H1 (cell line): ENCODE measurements at regions not wholly inside any gene's neighbourhood (a gene's known extent, or its start where the extent isn't known, plus 50 kb on each side); places are given as distances from the start of the nearest gene placed in this dataset.

Experiments
- CTCF ChIA-PET: fragments of 300-600 bp; sonication (Branson Sonifier 250); formaldehyde crosslinking; loops from one replicate; lab custom pipeline; 2021; ENCODE audit not compliant: partially characterized antibody; lab: Charles Lee
- POLR2A ChIA-PET: fragments of 300-600 bp; sonication (Branson Sonifier 250); formaldehyde crosslinking; loops from one replicate; lab custom pipeline; 2021; ENCODE audit warnings: inconsistent platforms; ENCODE audit not compliant: partially characterized antibody; lab: Charles Lee
- DNase-seq, 2 experiments: peaks; one replicate each; pipeline versions ENCODE4 v3.0.0 to v3.0.0-alpha.2; 2010 to 2022; ENCODE audit warnings: low spot score in 2 of 2, low read depth in 1 of 2, mixed read lengths in 1 of 2
- FAIRE-seq: peaks from 2 replicates; lab custom pipeline; 2011; peaks lifted over from hg19 to GRCh38; lab: Jason Lieb, UNC
- H2AFZ ChIP-seq: 2 replicates; pipeline ENCODE4 v1.8.1; 2012; ENCODE audit warnings: low read length, inconsistent platforms
- H2AK5ac ChIP-seq: 2 replicates; pipeline ENCODE4 v1.6.1; 2013; ENCODE audit warnings: low read depth, low read length
- H2BK120ac ChIP-seq: replicated peaks from 2 replicates; pipeline ENCODE3; 2013; ENCODE audit warnings: low read depth, low read length, inconsistent platforms
- H2BK12ac ChIP-seq: 2 replicates; pipeline ENCODE4 v1.6.1; 2013; ENCODE audit warnings: low read depth, low read length
- H2BK15ac ChIP-seq: 2 replicates; pipeline ENCODE4 v1.6.1; 2013; ENCODE audit warnings: low read length
- H2BK20ac ChIP-seq: 2 replicates; pipeline ENCODE4 v1.6.1; 2013; ENCODE audit warnings: low read length
- H2BK5ac ChIP-seq: 2 replicates; pipeline ENCODE4 v1.6.1; 2013; ENCODE audit warnings: low read depth, low read length
- H3K14ac ChIP-seq: 2 replicates; pipeline ENCODE4 v1.6.1; 2013; ENCODE audit warnings: inconsistent platforms; ENCODE audit not compliant: insufficient read length
- H3K18ac ChIP-seq: 2 replicates; pipeline ENCODE4 v1.6.1; 2013; ENCODE audit warnings: low read length; ENCODE audit errors: extremely low read depth
- H3K23ac ChIP-seq: 2 replicates; pipeline ENCODE4 v1.6.1; 2013; ENCODE audit warnings: inconsistent platforms; ENCODE audit not compliant: insufficient read length
- H3K23me2 ChIP-seq: 2 replicates; pipeline ENCODE4 v1.6.1; 2013; ENCODE audit warnings: low read depth, low read length
- H3K27ac ChIP-seq: 2 replicates; pipeline ENCODE4 v1.6.1; 2011; ENCODE audit warnings: low read depth, low read length, inconsistent platforms
- H3K27me3 ChIP-seq, 4 experiments: replicated peaks in 1 of 4; 1 replicate in 1 of 4; 2 replicates in 3 of 4; pipeline versions ENCODE4 v1.6.1 to v1.8.1; 2011 to 2013; ENCODE audit warnings: low read length in 3 of 4, mild to moderate bottlenecking in 3 of 4, inconsistent platforms in 2 of 4, mixed read lengths in 2 of 4, moderate library complexity in 1 of 4; ENCODE audit not compliant: control insufficient read depth in 3 of 4, insufficient read depth in 3 of 4; ENCODE audit errors: extremely low read depth in 1 of 4
- H3K36me3 ChIP-seq, 4 experiments: 2 replicates each; pipeline versions ENCODE4 v1.6.1 to v1.8.1; 2011 to 2013; ENCODE audit warnings: mild to moderate bottlenecking in 4 of 4, low read length in 3 of 4, moderate library complexity in 2 of 4, control low read depth in 1 of 4, inconsistent platforms in 1 of 4; ENCODE audit not compliant: insufficient read depth in 4 of 4, control insufficient read depth in 2 of 4
- H3K4ac ChIP-seq: replicated peaks from 2 replicates; pipeline ENCODE3; 2013; ENCODE audit warnings: low read length, low read depth, mixed read lengths, inconsistent platforms; ENCODE audit not compliant: insufficient read length
- H3K4me1 ChIP-seq, 4 experiments: replicated peaks in 1 of 4; 1 replicate in 1 of 4; 2 replicates in 3 of 4; pipeline versions ENCODE4 v1.6.1 to v1.8.1; 2011 to 2013; ENCODE audit warnings: low read length in 3 of 4, inconsistent platforms in 2 of 4, mixed read lengths in 1 of 4; ENCODE audit not compliant: insufficient read depth in 4 of 4, control insufficient read depth in 3 of 4
- H3K4me2 ChIP-seq, 2 experiments: 2 replicates each; pipeline versions ENCODE4 v1.6.1 to v1.8.1; 2011 to 2013; ENCODE audit warnings: low read depth in 2 of 2, low read length in 2 of 2, control low read depth in 1 of 2, inconsistent platforms in 1 of 2, mild to moderate bottlenecking in 1 of 2; ENCODE audit not compliant: insufficient read depth in 1 of 2
- H3K4me3 ChIP-seq, 4 experiments: fragments of 200-600, 300-600 bp in 1 of 4; sonication (generic), shearing (Covaris generic), sonication (Bioruptor Twin) in 1 of 4; 2 replicates each; pipeline versions ENCODE4 v1.5.1 to v1.8.1; 2011 to 2016; ENCODE audit warnings: low read length in 4 of 4, low read depth in 3 of 4, control low read depth in 2 of 4, inconsistent platforms in 2 of 4, mild to moderate bottlenecking in 2 of 4, mixed read lengths in 1 of 4, moderate library complexity in 1 of 4; ENCODE audit not compliant: insufficient read depth in 2 of 4; ENCODE audit errors: extremely low read depth in 1 of 4
- H3K56ac ChIP-seq: replicated peaks from 2 replicates; pipeline ENCODE3; 2013; ENCODE audit warnings: low read depth, mild to moderate bottlenecking, mixed read lengths, low read length, inconsistent platforms; ENCODE audit not compliant: insufficient read length
- H3K79me1 ChIP-seq: 2 replicates; pipeline ENCODE4 v1.6.1; 2013; ENCODE audit warnings: low read depth, low read length, control low read depth
- H3K79me2 ChIP-seq, 2 experiments: 2 replicates each; pipeline versions ENCODE4 v1.6.1 to v1.8.1; 2012 to 2013; ENCODE audit warnings: low read length in 2 of 2, mild to moderate bottlenecking in 2 of 2, inconsistent platforms in 1 of 2; ENCODE audit not compliant: insufficient read depth in 2 of 2, control insufficient read depth in 1 of 2
- H3K9ac ChIP-seq, 4 experiments: replicated peaks in 1 of 4; 1 replicate in 1 of 4; 2 replicates in 3 of 4; pipeline versions ENCODE4 v1.6.1 to v1.8.1; 2011 to 2013; ENCODE audit warnings: low read depth in 3 of 4, low read length in 3 of 4, control low read depth in 2 of 4, mild to moderate bottlenecking in 2 of 4, moderate library complexity in 2 of 4, inconsistent platforms in 1 of 4; ENCODE audit errors: extremely low read depth in 1 of 4
- H3K9me3 ChIP-seq, 2 experiments: 2 replicates each; pipeline versions ENCODE4 v1.6.1 to v1.8.1; 2012 to 2013; ENCODE audit warnings: mild to moderate bottlenecking in 2 of 2, moderate library complexity in 2 of 2, control low read depth in 1 of 2, inconsistent platforms in 1 of 2, low read depth in 1 of 2, low read length in 1 of 2, mixed read lengths in 1 of 2; ENCODE audit not compliant: insufficient read depth in 2 of 2
- H4K20me1 ChIP-seq, 2 experiments: replicated peaks in 1 of 2; 2 replicates each; pipeline versions ENCODE3 to v1.8.1; 2011 to 2013; ENCODE audit warnings: inconsistent platforms in 2 of 2, low read length in 2 of 2, mild to moderate bottlenecking in 1 of 2; ENCODE audit not compliant: insufficient read depth in 2 of 2, control insufficient read depth in 1 of 2
- H4K5ac ChIP-seq: 2 replicates; pipeline ENCODE4 v1.6.1; 2013; ENCODE audit warnings: low read length, low read depth, mixed read lengths, inconsistent platforms; ENCODE audit not compliant: insufficient read length
- H4K8ac ChIP-seq: 2 replicates; pipeline ENCODE4 v1.8.0; 2013; ENCODE audit warnings: mild to moderate bottlenecking, moderate library complexity, low read length, inconsistent platforms; ENCODE audit not compliant: insufficient read depth; ENCODE audit errors: extremely low read depth
- H4K91ac ChIP-seq: replicated peaks from 2 replicates; pipeline ENCODE3; 2013; ENCODE audit warnings: low read length, mixed read lengths, inconsistent platforms; ENCODE audit not compliant: insufficient read length
- SIRT6 ChIP-seq: IDR thresholded peaks from one replicate; pipeline ENCODE4 v1.7.1; 2012; ENCODE audit warnings: low read length, inconsistent platforms
- YY1 ChIP-seq: IDR thresholded peaks from 2 replicates; pipeline ENCODE4 v1.6.1; 2011; ENCODE audit warnings: low read depth, mild to moderate bottlenecking, low read length
- WGBS, 2 experiments: shearing (Covaris generic) in 1 of 2; methylation state at CpG; one replicate each; pipeline versions ENCODE4 v1.1.6 to v1.1.7; 2013 to 2015; ENCODE audit warnings: low lambda C conversion rate in 2 of 2, mixed read lengths in 2 of 2, inconsistent platforms in 1 of 2, low coverage in 1 of 2, missing lambda C conversion rate in 1 of 2; ENCODE audit not compliant: insufficient replicate concordance in 2 of 2, insufficient coverage in 1 of 2, insufficient read length in 1 of 2; ENCODE audit errors: extremely low coverage in 1 of 2, missing lambda C conversion rate in 1 of 2; 5-methylcytosine and 5-hydroxymethylcytosine counted together

- TF ChIP-seq SIRT6: no peak
- peak; percentile 48; the same call in 1 of the 2 replicates for TF ChIP-seq YY1
- H2BK12ac ChIP-seq: no peak overlapping the region; the same call in 1 of the 2 replicates
- no peak overlapping the region for H4K5ac ChIP-seq
- H2AK5ac ChIP-seq: no peak overlapping the region
- H3K79me1 ChIP-seq: no peaks in the 10 kb centered on the region
- no peaks in the 10 kb centered on the region for H3K9me3 ChIP-seq
- H2BK20ac ChIP-seq: no peak overlapping the region
- H2BK15ac ChIP-seq: no peak overlapping the region
- no peaks in the 10 kb centered on the region for H3K23me2 ChIP-seq
- H2BK5ac ChIP-seq: no peak overlapping the region
- H3K56ac ChIP-seq: no peak overlapping the region
- peak in 1 of 2 experiments; percentile 58 for DNase-seq
- no peak overlapping the region for H3K23ac ChIP-seq
- peaks cover 0 to 2% of the 10 kb centered on the region in 2 experiments for H4K20me1 ChIP-seq
- H4K91ac ChIP-seq: no peak overlapping the region
- H4K8ac ChIP-seq: no peak overlapping the region; the same call in 1 of the 2 replicates
- H3K27ac ChIP-seq: no peak overlapping the region
- WGBS, 2 experiments: 51% methylated on average over 8 of the region's 8 CpGs; no CpG with 5 or more reads in 1 of the 2 experiments
- no peaks in the 10 kb centered on the region for H3K79me2 ChIP-seq
- POLR2A ChIA-PET: interaction anchor here (0.7 kb wide), 1 partner anchor 36 kb away, joined by 3 read pairs; no protein-coding TSS in a partner anchor
- H3K4me2 ChIP-seq: no peak overlapping the region
- H2BK120ac ChIP-seq: no peak overlapping the region
- no peak overlapping the region for H3K14ac ChIP-seq
- H2AFZ ChIP-seq: no peak overlapping the region
- H3K4me3 ChIP-seq: no peak overlapping the region
- no peak overlapping the region for H3K4ac ChIP-seq
- H3K36me3 ChIP-seq: no peaks in the 10 kb centered on the region
- H3K4me1 ChIP-seq: peaks cover 0 to 4% (median 0%) of the 10 kb centered on the region in 4 experiments; a peak in 2 of 7 replicates
- H3K9ac ChIP-seq: no peak overlapping the region
- CTCF ChIA-PET: interaction anchor here (1.1 to 1.6 kb wide), 3 partner anchors 10 to 12 kb away, joined by 3 to 4 read pairs (median 4); no protein-coding TSS in a partner anchor
- H3K27me3 ChIP-seq: no peaks in the 10 kb centered on the region
- peak; percentile 7 for FAIRE-seq
- H3K18ac ChIP-seq: no peak overlapping the region
Observed at GRCh38 chr5:71932655-71933338, 174.5 kb upstream of the MAP1B start.
